ENCODE measurements at regions not wholly inside any gene's neighbourhood (a gene's known extent, or its start where the extent isn't known, plus 50 kb on each side); places are given as distances from the start of the nearest gene placed in this dataset.
A peak's percentile ranks its signal among the peaks of the same experiment; 100 is the strongest.

DNA sequence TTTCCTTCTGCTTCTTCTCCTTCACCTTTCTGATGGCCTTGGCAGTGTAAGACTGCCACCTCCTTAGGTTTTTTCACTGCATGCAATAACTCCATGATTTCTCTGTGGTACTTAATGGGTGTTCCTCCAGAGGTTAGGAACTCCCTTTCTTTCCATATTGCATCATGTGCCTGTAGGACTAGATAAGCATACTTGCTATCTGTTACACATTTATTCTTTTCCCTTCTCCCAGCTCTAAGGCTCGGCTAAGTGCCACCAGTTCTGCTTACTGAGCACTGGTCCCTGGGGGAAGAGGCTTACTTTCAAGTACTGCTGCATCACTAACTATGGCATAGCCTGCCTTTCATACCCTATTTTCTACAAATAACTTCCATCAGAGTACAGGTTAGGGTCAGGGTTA, 351.8 kb downstream of the OTOL1 start:
- WGBS (ENCODE audit: insufficient coverage), result no CpG with 5 or more reads among the region's 1 CpG
- H3K27me3 Mint-ChIP-seq, result no peaks in the 10 kb centered on the region
- no peaks in the 10 kb centered on the region for H3K27me3 ChIP-seq (replicated peaks in 1 of 2; ENCODE audit: control insufficient read depth in 2 of 2, extremely low read depth in 1 of 2, insufficient read depth in 2 of 2, low read length in 1 of 2)

DNA sequence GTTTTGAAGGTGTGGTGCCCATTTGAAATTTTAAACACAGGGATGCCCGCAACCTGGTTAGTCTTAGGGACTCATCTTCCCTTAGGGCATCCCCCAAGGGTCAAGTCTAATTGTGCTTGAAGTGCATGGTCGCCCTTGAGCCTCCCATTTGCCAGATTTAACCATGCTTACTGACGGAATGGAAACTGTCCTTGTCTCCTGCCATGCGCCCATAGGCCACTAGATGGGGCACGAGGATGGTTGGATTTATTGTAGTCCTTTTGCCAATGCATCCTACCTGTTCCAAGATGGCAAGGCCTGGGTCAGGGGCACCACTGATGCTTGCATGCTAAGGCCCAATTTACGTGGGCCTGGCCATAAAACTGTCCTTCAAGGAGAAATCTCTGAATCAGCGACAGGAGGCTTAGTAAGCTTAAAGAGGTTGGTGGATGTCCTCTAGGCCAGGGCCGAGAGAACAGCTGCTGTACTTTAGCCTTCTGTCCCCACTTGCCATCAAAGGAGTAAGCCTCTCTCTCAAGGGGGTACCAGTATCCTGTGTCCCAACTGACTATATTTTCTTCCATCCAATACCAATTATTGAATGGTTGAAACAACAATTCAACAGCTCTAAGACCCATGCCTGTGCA, 355.4 kb downstream of the OTOL1 start:
- no peaks in the 10 kb centered on the region for H3K27me3 ChIP-seq (replicated peaks in 1 of 2; ENCODE audit: control insufficient read depth in 2 of 2, extremely low read depth in 1 of 2, insufficient read depth in 2 of 2, low read length in 1 of 2)
- ATAC-seq (replicated peaks in 1 of 4) (no peak), DNase-seq (peak in 2 of 35 experiments; percentile 0 to 5)
- H3K4me1 ChIP-seq (ENCODE audit: control insufficient read depth in 1 of 2, extremely low read depth in 1 of 2, insufficient read depth in 2 of 2, low read length in 2 of 2), result no peaks in the 10 kb centered on the region
- ChIA-PET CTCF (no interaction called here), POLR2A (no interaction called here)
- no peak overlapping the region for H3K27ac ChIP-seq (ENCODE audit: low read length)
- Mint-ChIP-seq H3K9me3 (no peaks in the 10 kb centered on the region), H3K4me1 (no peaks in the 10 kb centered on the region), H3K27ac (no peak overlapping the region), H3K27me3 (no peaks in the 10 kb centered on the region), H3K4me3 (no peak overlapping the region), H3K36me3 (no peaks in the 10 kb centered on the region)
- H3K36me3 ChIP-seq (ENCODE audit: control insufficient read depth in 2 of 2, extremely low read depth in 1 of 2, insufficient read depth in 1 of 2, low read length in 1 of 2), result no peaks in the 10 kb centered on the region
- H3K4me3 ChIP-seq (ENCODE audit: control insufficient read depth in 1 of 2, extremely low read depth in 1 of 2, low read length in 1 of 2), result no peak overlapping the region
- WGBS (ENCODE audit: insufficient coverage), result 44% methylated on average over 7 of the region's 8 CpGs
- no peaks in the 10 kb centered on the region for H3K9me3 ChIP-seq

More for the DNA sequence above, 351.8 kb downstream of the OTOL1 start:
- H3K36me3 Mint-ChIP-seq, result no peaks in the 10 kb centered on the region
- Histone ChIP-seq H3K4me3 (ENCODE audit: control insufficient read depth in 1 of 2, extremely low read depth in 1 of 2, low read length in 1 of 2) (no peak overlapping the region), H3K27ac (ENCODE audit: low read length) (no peak overlapping the region), H3K36me3 (ENCODE audit: control insufficient read depth in 2 of 2, extremely low read depth in 1 of 2, insufficient read depth in 1 of 2, low read length in 1 of 2) (no peaks in the 10 kb centered on the region), H3K4me1 (ENCODE audit: control insufficient read depth in 1 of 2, extremely low read depth in 1 of 2, insufficient read depth in 2 of 2, low read length in 2 of 2) (no peaks in the 10 kb centered on the region), H3K9me3 (no peaks in the 10 kb centered on the region)
- H3K4me1 Mint-ChIP-seq, result no peaks in the 10 kb centered on the region
- no peak overlapping the region for H3K4me3 Mint-ChIP-seq
- DNase-seq, result no peak
- ChIA-PET POLR2A (no interaction called here), CTCF (no interaction called here)
- ATAC-seq (replicated peaks in 1 of 4), result no peak
- H3K27ac Mint-ChIP-seq, result no peak overlapping the region
- H3K9me3 Mint-ChIP-seq, result peaks cover 0 to 9% (median 4%) of the 10 kb centered on the region in 3 donors

DNA sequence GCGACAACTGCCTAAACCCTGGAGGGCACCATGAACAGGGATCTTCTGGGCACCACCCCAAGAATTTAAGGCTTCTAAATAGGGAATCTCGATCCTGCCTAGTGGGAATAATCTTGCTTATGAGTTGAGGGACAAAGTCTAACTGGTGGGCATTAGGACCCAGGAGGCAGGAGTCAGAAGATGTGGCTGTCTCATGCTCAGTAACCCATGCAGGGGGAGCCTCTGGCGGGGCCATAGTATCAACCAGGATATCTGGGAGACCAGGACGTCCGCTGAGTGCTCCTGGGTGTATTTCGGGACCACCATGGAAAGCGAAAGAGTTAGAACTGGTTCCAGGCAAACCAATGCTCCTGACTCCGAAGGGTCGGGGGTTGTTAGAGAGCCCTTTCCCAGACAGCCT, 356.1 kb downstream of the OTOL1 start:
- Mint-ChIP-seq H3K27ac (no peak overlapping the region), H3K4me1 (no peaks in the 10 kb centered on the region), H3K27me3 (no peaks in the 10 kb centered on the region), H3K36me3 (no peaks in the 10 kb centered on the region), H3K9me3 (no peaks in the 10 kb centered on the region), H3K4me3 (no peak overlapping the region)
- ATAC-seq (replicated peaks in 1 of 4) (no peak), DNase-seq (no peak)
- no peaks in the 10 kb centered on the region for H3K27me3 ChIP-seq (replicated peaks in 1 of 2; ENCODE audit: control insufficient read depth in 2 of 2, extremely low read depth in 1 of 2, insufficient read depth in 2 of 2, low read length in 1 of 2)
- H3K4me3 ChIP-seq (ENCODE audit: control insufficient read depth in 1 of 2, extremely low read depth in 1 of 2, low read length in 1 of 2), result no peak overlapping the region
- 76% methylated on average over 9 of the region's 9 CpGs for WGBS (ENCODE audit: insufficient coverage)
- H3K9me3 ChIP-seq, result no peaks in the 10 kb centered on the region
- POLR2A ChIA-PET, result no interaction called here
- no peak overlapping the region for H3K27ac ChIP-seq (ENCODE audit: low read length)
- CTCF ChIA-PET, result no interaction called here
- no peaks in the 10 kb centered on the region for H3K4me1 ChIP-seq (ENCODE audit: control insufficient read depth in 1 of 2, extremely low read depth in 1 of 2, insufficient read depth in 2 of 2, low read length in 2 of 2)
- H3K36me3 ChIP-seq (ENCODE audit: control insufficient read depth in 2 of 2, extremely low read depth in 1 of 2, insufficient read depth in 1 of 2, low read length in 1 of 2), result no peaks in the 10 kb centered on the region

DNA sequence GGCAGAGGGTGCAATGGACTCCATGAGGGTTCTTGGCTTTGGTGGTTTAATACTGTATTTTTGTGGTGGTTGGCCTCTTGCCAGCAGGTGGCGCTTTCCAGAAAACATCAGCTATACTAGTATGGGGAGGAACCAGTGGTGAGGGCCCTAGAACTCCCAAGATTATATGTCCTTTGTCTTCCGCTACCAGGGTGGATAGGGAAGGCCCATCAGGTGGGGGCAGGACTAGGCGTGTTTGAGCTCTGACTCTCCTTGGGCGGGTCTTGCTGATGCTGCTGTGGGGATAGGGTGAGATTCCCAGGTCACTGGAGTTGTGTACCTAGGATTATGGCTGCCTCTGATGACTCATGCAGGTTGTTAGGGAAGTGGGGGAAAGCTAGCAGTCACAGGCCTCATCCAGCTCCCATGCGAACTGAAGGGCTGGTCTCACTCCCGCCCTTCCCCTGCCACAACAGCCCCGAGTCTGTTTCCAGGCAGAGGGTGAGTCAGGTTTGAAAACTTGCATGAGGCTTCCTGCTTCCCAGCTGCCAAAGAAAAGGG, 357.7 kb downstream of the OTOL1 start:
- Mint-ChIP-seq H3K36me3 (no peaks in the 10 kb centered on the region), H3K27ac (no peak overlapping the region), H3K4me1 (no peaks in the 10 kb centered on the region), H3K4me3 (no peak overlapping the region), H3K27me3 (no peaks in the 10 kb centered on the region), H3K9me3 (no peaks in the 10 kb centered on the region)
- Histone ChIP-seq H3K4me3 (ENCODE audit: control insufficient read depth in 1 of 2, extremely low read depth in 1 of 2, low read length in 1 of 2) (no peak overlapping the region), H3K4me1 (ENCODE audit: control insufficient read depth in 1 of 2, extremely low read depth in 1 of 2, insufficient read depth in 2 of 2, low read length in 2 of 2) (no peaks in the 10 kb centered on the region), H3K27ac (ENCODE audit: low read length) (no peak overlapping the region), H3K27me3 (replicated peaks in 1 of 2; ENCODE audit: control insufficient read depth in 2 of 2, extremely low read depth in 1 of 2, insufficient read depth in 2 of 2, low read length in 1 of 2) (no peaks in the 10 kb centered on the region), H3K9me3 (no peaks in the 10 kb centered on the region), H3K36me3 (ENCODE audit: control insufficient read depth in 2 of 2, extremely low read depth in 1 of 2, insufficient read depth in 1 of 2, low read length in 1 of 2) (no peaks in the 10 kb centered on the region)
- DNase-seq, result no peak
- ChIA-PET CTCF (interaction anchor here in 1 of 2 donors (0.5 kb wide), 1 partner anchor 984 kb away, joined by 3 read pairs; no protein-coding TSS in a partner anchor), POLR2A (no interaction called here)
- no peak for ATAC-seq (replicated peaks in 1 of 4)
- WGBS (ENCODE audit: insufficient coverage), result 90% methylated on average over 2 of the region's 7 CpGs

DNA sequence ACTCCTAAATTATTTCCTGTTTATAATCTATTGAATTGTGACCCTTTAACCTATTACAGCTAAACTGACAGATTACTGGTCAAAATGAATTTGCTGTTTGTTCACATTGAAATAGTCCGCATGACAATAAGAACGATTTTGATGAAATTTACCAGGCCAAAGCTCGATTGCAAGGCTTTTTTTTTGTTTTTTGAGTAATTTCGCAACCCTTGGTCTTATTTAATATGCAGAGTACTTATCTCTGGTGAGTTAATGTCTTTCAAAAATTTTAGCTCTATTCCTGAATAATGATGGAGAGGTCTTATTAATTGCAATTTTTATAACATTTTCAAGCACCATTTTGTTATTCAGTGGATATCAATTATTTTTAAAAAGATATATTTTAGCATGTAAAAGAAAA, 362.4 kb downstream of the OTOL1 start:
- Histone ChIP-seq H3K4me1 (ENCODE audit: control insufficient read depth in 1 of 2, extremely low read depth in 1 of 2, insufficient read depth in 2 of 2, low read length in 2 of 2) (no peaks in the 10 kb centered on the region), H3K27me3 (replicated peaks in 1 of 2; ENCODE audit: control insufficient read depth in 2 of 2, extremely low read depth in 1 of 2, insufficient read depth in 2 of 2, low read length in 1 of 2) (no peaks in the 10 kb centered on the region), H3K9me3 (no peaks in the 10 kb centered on the region), H3K36me3 (ENCODE audit: control insufficient read depth in 2 of 2, extremely low read depth in 1 of 2, insufficient read depth in 1 of 2, low read length in 1 of 2) (no peaks in the 10 kb centered on the region), H3K27ac (ENCODE audit: low read length) (no peak overlapping the region), H3K4me3 (ENCODE audit: control insufficient read depth in 1 of 2, extremely low read depth in 1 of 2, low read length in 1 of 2) (no peak overlapping the region)
- DNase-seq, result no peak
- Mint-ChIP-seq H3K27me3 (no peaks in the 10 kb centered on the region), H3K4me3 (no peak overlapping the region), H3K9me3 (no peaks in the 10 kb centered on the region), H3K27ac (no peak overlapping the region), H3K36me3 (no peaks in the 10 kb centered on the region), H3K4me1 (no peaks in the 10 kb centered on the region)
- POLR2A ChIA-PET, result no interaction called here
- CTCF ChIA-PET, result no interaction called here
- no peak for ATAC-seq (replicated peaks in 1 of 4)
- 90% methylated on average over 2 of the region's 4 CpGs for WGBS (ENCODE audit: insufficient coverage)

DNA sequence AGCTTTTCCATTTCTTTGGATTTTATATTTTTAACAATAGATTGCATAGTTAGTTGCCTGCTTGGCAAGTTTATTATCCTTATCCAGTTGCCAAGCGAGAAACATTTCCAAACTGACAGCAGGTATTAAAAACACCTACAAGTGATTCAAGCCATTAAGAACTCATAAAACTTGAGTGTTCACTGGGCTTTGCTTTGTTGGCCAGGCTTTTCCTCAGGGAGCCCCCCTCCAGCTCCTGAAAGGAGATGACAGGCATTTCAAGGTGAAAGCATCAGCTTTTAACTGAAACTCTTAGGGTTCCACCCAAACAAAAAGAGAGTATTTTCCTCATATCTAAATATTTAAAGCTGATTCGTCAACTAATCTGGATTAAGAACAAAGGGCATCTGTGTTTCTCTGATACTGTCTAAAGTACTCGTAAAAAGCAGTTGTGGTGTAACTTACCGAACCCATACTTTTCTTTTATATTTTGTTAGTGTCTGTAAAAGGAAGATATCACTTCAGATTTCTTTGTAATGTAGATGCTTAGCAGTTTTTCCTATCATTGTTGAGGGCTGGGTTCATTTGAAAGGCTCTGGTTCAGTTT, 363.4 kb downstream of the OTOL1 start:
- ATAC-seq (replicated peaks in 1 of 4) (no peak), DNase-seq (no peak)
- CTCF ChIA-PET, result no interaction called here
- Histone ChIP-seq H3K36me3 (ENCODE audit: control insufficient read depth in 2 of 2, extremely low read depth in 1 of 2, insufficient read depth in 1 of 2, low read length in 1 of 2) (no peaks in the 10 kb centered on the region), H3K27ac (ENCODE audit: low read length) (no peak overlapping the region), H3K4me1 (ENCODE audit: control insufficient read depth in 1 of 2, extremely low read depth in 1 of 2, insufficient read depth in 2 of 2, low read length in 2 of 2) (no peaks in the 10 kb centered on the region), H3K9me3 (no peaks in the 10 kb centered on the region), H3K4me3 (ENCODE audit: control insufficient read depth in 1 of 2, extremely low read depth in 1 of 2, low read length in 1 of 2) (no peak overlapping the region), H3K27me3 (replicated peaks in 1 of 2; ENCODE audit: control insufficient read depth in 2 of 2, extremely low read depth in 1 of 2, insufficient read depth in 2 of 2, low read length in 1 of 2) (no peaks in the 10 kb centered on the region)
- H3K4me1 Mint-ChIP-seq, result no peaks in the 10 kb centered on the region
- POLR2A ChIA-PET, result no interaction called here
- H3K27ac Mint-ChIP-seq, result no peak overlapping the region
- H3K27me3 Mint-ChIP-seq, result no peaks in the 10 kb centered on the region
- H3K4me3 Mint-ChIP-seq, result no peak overlapping the region
- H3K9me3 Mint-ChIP-seq, result no peaks in the 10 kb centered on the region
- H3K36me3 Mint-ChIP-seq, result no peaks in the 10 kb centered on the region
- WGBS (ENCODE audit: insufficient coverage), result no CpG with 5 or more reads among the region's 4 CpGs

All from T-cell (primary cell).